Fibroblast of skin of right quadriceps (primary cell): ENCODE measurements at regions not wholly inside any gene's neighbourhood (a gene's known extent, or its start where the extent isn't known, plus 50 kb on each side); places are given as distances from the start of the nearest gene placed in this dataset.
A peak's percentile ranks its signal among the peaks of the same experiment; 100 is the strongest.

Experiments
- DNase-seq: peaks from one replicate; pipeline ENCODE4 v3.0.0-alpha.2; 2013

- no peak for DNase-seq
These were observed 93.8 kb upstream of the CACNA1A start for GRCh38 chr19:13600091-13600490.

- no peak for DNase-seq
These were observed 93.4 kb upstream of the CACNA1A start for GRCh38 chr19:13599681-13600080.

- DNase-seq: no peak
These were observed 91.8 kb upstream of the CACNA1A start for GRCh38 chr19:13598098-13598497.

GRCh38 chr19:13597640-13598039 is 91.4 kb upstream of the CACNA1A start:
- peak; percentile 65 for DNase-seq

- DNase-seq: peak; percentile 45
These were observed 82.9 kb upstream of the CACNA1A start for GRCh38 chr19:13588957-13589833.

GRCh38 chr19:13585512-13585911 is 79.2 kb upstream of the CACNA1A start:
- no peak for DNase-seq

- no peak for DNase-seq
These were observed 77.5 kb upstream of the CACNA1A start for GRCh38 chr19:13583753-13584152.

DNA sequence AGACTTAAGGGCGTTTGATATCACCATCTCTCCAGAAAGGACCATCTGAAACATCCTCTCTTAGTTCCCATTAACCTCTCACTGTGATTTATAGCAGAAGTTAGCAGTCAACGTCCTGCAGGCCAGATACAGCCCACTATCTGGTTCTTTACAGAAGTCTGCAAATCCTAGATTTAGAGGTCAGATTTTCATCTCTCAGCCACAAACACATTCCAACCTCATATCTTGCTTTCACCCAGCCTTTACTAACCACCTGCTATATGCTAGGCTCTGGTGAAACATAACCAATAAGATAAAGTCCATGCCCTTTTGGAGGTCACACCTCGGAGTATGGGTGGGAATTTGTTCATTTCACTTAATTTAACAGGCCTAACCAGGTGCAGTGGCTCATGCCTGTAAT is 76.8 kb upstream of the CACNA1A start:
- no peak for DNase-seq

DNA sequence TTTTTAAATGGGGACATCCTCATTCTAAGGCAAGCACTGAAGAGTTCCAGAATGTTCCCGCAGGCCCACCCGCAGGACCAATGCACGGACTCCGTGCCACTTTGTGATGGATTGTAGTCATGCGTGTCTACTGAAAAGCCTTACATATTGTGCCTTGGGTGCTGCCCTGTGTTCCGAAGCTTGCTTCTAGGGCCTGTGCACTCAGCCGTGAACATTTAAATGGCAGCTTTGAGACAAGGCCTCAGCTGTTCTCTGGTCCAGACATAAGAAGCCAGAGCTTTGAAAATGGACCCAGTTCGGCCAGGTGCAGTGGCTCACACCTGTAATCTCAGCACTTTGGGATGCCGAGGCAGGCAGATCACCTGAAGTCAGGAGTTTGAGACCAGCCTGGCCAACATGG is 75.3 kb upstream of the CACNA1A start:
- DNase-seq: no peak

GRCh38 chr19:13579388-13580060 is 73.2 kb upstream of the CACNA1A start:
- peak; percentile 72 for DNase-seq

DNA sequence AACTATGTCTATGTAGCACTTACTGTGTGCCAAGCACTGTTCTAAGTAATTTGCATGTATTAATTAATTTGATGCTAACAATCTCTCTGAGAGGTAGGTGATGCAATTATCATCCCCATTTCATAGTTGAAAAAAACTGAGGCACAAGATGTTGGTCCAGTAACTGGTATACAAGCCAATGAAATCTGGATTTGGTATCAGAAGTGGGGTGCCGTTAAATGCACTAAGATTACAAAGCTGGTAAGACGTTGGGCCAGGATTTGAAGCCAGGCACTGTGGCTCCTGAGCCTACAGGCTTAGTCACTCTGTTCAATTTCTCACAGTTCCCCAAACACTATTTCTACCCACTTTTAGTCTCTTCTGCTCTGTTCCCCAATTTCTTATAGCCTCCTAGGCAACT is 70.4 kb upstream of the CACNA1A start:
- no peak for DNase-seq

DNA sequence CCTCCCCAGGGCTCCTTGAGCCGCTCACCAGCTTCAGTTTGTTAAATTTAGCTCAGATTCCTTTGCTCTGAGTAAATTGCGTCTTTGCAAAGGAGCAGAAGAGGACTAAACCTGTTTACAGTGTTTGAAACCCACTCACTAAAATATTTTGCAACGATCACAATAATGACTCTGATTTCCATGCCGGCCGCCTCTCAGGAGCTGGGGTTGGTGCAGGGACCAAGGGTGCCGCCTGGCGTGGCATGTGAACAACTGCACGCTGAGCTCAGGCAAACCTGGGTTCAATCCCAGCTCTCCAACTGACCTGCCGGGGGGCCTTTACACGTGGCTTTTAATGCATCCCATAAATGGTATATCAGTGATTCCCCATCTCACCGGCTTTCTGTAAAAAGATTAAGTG is 68.7 kb upstream of the CACNA1A start:
- DNase-seq: peak; percentile 19

DNA sequence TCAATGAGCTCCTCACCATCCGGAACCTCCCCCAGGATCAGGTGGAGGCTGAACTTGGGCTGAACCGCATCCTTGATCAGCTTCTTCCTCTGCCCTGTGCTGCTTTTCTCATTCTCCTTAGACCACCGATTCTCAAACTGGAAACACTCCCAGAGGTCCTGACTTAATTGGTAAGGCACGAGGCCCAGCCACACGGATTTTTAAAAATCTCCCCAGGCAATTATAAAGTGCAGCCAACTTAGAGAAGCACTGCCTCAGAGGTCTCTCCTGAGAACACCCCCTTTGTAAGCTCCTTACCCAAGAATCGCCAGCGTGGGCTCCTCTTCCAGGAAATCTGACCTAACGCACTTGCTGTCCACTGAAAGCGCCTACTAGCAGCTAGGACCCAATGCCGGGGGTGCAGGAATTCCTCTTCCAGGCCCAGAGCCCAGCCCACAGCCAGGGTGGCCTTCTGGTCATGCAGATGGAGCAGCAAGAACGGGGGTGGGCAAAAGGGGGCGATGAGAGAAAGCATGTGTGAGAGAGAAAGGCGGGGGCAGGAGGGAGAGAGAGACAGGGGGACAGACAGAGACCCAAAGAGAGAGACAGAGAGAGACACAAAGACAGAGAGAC is 66.9 kb upstream of the CACNA1A start:
- DNase-seq: no peak

GRCh38 chr19:13561461-13561860 is 55.2 kb upstream of the CACNA1A start:
- DNase-seq: no peak

DNA sequence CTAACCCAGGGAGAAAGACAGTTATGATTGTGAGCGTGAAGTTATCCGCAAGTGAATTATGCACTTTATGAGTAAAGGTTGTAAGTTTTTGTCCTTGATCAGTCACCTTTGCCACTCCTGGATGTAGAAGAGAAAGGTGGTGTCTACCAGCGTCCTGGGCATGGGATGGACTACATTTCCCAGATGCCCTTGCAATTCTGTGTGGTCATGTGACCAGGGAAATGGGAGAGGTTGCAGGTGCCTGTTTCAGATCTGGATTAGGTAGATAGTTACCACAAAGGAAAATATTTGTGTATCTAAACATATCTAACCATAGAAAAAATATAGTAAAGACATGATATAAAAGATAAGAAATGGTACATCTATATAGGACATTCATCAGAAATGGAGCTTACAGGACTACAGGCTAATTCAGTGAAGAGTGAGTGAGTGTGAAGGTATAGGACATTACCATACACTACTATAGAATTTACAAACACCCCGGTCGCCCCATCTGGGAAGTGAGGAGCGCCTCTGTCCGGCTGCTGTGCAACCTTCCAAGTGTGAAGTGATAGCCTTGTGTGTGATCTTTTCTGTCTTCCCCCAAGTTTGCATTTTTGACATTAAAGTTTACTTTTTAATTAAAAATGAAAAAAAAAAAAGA is 51.6 kb upstream of the CACNA1A start:
- DNase-seq: no peak

DNA sequence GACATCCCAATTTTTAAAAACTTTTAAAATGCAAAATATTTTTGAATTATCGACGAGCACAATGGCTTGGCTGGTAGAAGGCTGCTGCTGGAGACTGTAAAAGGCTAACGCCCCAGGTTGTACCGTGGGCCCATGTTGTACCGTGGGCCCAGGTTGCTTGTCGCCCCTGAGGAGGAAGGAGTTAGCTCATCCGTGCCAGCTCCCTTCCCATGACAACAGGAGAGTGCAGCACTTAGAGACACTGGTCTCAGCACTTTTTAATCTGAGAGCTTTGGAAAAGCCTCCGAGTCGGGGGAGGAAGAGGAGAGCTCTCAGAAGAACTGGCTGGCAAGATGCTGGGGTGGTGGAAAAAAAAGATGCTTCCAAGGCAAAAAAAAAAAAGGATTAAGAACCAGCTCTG is 50.3 kb upstream of the CACNA1A start:
- no peak for DNase-seq
